ENCODE measurements at regions not wholly inside any gene's neighbourhood (a gene's known extent, or its start where the extent isn't known, plus 50 kb on each side); places are given as distances from the start of the nearest gene placed in this dataset.

DNA sequence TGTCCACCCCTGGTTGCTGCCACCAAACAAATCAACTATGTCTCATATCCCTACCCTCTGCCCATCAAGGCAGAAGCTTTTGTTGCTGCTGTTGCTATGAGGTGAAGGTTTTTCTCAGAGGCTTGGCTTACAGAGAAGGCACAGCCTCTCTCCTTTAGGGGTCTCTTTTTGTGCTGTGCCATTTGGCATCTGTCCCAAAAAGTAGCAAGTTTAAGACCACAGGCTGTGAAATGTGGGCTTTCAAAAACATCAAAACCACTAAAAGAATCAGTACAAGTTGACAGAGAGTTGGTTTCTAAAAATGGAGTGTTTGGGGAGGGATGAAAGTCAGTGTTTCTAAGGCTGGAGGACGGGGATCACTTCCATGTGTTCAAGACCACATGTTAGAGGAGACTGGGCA lies 634.9 kb downstream of the BCOR start:
- DNase-seq (ENCODE audit: low spot score): no peak

DNA sequence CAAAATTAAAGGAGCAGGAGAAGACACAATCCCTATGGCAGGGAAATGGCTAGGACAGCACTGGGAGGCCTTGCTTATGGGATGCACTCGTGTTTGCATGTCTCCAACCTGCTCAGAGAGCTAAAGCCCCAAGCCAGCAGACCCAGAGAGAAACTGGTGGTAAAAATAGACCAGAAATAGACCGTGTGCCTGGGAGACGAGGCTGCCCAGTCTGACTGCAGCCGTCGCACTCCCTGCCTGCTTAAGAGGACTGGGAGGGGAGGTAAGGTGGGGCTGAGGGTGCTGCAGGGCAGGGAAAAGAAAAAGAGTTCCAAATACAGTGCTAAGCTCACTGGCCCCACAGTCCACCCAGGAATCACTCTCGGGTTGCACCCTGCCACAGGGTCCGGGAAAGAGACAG lies 633.5 kb downstream of the BCOR start:
- no peak for DNase-seq (ENCODE audit: low spot score)

DNA sequence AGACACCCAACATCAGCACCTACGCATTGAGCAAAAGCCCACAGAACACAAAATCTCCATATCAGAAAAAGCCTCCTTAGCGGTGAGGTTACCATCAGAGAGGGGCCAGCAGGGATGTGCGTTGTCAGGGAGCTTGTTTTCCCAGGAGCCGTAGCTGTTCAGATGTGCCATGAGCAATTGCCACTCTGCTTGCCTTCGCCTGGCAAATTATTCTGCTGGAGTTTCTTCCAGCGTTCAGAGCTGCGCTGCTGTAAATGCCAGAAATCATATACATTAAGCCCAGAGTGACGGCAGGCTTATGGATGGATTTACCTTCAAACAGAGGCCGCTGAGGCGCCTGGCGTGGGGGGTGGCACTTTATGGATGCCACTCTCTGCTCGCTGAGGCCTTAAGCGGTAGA lies 632.3 kb downstream of the BCOR start:
- DNase-seq (ENCODE audit: low spot score): no peak

DNA sequence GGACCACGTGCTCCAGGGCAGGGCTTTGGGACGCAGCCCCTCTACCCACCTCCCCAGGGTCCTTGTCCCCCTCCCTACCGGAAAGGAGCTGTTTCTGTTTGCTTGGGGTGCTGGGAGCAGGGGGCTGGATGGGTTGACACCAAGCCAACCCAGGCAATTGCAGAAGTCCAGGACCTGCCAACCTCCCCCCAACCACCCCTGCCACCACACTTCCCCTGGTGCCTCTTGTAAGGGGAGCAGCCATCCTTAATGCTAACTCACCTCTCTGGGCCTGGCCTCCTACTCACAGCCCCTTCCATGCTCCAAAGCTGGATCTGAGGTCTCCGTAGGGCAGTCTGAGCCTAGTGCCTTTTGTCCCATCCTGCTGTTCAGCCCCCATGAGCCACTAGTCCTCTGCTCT lies 631.9 kb downstream of the BCOR start:
- no peak for DNase-seq (ENCODE audit: low spot score)

DNA sequence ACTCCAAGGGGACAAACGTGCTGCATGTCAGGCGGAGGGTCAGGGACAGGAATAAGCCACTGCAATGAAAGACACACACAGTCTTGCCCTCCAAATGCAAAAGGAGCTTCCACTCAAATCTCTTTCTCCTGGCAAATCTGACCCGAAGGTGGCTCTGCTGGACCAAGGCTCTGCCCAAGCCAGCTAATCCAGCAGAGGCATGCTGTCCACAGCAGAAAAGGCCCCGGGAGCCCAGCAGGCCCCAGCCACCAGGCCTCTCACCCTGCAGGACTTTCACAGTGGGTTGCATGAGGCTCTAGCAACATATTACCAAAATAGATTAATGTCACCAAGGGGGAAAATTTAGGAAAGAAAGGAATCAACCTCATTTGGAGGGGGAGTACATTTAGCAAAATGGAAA lies 628.6 kb downstream of the BCOR start:
- DNase-seq (ENCODE audit: low spot score): no peak

DNA sequence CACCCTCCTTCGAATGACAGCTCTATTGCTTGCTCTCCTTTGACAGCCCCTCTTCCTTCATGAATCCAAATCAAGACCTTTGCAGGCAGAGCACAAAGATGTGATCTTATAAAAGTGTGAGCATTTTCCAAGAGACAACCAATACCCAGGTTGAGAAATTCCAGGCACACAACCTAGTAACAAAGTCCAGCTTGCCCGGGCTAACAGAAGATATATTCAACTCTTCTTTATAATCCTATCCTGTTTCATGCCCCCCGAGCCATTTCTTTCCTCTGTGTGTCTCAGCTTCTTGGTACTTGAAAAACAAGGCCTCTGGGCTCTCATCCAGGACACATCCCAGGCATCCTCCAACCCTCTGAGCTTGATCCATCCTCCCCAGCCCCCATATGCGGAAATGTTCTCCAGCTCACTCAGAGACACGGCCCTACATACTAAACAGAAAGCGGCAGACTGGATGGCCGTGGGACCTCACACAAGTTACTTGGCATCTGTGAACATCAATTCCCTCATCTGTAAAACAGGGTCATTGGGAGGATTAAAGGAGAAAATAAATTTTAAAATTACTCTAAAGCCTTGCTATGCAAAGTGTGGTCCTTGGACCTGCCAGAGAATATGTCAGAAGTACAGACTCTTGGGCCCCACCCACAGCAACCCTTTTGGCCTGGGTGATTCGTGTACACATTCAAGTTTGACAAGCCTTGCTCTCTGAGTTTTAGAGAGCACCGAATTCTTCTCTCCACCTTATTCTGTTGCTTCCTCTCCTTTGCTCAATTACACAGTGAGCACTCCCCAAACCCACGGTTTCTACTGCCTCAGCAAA lies 627.0 kb downstream of the BCOR start:
- DNase-seq (ENCODE audit: low spot score): no peak

DNA sequence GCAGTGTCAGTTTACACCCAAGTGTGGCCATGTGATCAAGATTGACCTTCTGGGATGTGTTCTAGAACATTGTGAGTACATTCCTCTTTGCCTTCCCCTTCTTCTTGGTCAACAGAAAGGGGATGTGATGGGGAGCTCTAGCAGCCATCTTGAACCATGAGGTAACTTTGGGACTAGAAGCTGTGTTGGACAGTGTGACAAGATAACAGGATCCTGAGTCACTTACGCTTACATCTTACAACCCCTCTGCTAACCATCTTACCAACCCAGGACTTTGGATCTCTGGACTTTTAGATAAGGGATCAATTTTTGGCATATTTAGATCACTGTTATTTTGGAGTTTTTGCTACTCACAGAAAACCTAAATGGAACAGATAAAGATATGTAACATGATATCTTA lies 625.6 kb downstream of the BCOR start:
- no peak for DNase-seq (ENCODE audit: low spot score)

DNA sequence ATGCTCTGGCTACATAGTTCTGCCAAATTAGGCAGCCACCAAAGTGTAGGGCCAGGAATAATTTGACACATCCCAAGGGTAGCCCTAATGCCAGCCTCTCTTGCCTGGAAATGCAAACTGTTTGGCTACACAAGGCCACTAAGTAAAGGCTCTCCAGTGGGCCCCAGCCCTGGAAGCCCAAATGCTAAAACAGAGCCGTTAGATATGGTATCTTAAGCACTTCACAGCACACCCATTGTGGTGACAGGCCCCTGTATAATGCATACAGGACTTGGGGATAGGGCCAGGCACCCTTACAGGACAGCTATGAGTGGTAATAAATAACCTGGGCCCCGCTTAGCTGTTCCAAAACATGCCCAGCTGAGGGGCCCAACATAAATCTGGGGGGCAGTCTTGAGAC lies 623.9 kb downstream of the BCOR start:
- DNase-seq (ENCODE audit: low spot score): no peak

DNA sequence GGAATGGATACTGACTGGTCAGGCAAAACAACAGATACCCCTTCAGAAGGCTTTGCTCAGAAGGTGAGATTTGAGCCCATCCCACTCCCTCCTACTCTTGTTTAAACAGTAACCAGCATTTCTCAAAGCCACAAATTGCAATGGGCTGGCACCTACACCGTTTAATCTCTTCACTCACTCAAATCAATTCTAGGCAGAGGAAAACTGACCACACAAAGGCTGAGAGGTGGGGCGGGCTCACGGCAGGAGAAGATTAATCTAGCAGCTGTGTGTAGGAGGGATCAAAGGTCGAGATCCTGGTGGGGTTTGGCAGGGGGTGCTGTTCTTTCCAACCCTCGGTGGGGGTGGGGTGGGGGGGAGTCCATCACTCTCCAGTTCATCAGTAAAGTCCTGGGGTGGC lies 622.4 kb downstream of the BCOR start:
- no peak for DNase-seq (ENCODE audit: low spot score)

DNA sequence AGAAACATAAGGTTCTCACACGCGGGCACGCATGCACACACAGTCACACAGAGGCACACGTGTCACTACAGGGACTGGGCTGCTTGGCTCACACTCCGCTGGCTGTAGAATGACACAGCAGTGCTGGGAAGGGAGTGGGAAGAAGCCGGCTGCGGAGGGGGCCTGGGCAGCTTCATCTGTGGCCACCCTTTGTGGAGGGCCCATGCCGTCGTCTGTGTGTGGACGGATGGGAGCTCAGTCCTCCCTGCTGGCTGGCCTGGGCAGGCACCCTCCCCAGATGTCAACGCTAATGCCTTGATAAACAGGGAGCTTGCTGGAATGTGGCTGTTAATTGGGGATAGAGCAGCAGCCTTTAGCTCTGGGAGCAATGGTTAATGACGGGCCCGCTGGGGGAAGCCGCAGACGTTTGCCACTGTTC lies 621.1 kb downstream of the BCOR start:
- peak; percentile 45 for DNase-seq (ENCODE audit: low spot score)

DNA sequence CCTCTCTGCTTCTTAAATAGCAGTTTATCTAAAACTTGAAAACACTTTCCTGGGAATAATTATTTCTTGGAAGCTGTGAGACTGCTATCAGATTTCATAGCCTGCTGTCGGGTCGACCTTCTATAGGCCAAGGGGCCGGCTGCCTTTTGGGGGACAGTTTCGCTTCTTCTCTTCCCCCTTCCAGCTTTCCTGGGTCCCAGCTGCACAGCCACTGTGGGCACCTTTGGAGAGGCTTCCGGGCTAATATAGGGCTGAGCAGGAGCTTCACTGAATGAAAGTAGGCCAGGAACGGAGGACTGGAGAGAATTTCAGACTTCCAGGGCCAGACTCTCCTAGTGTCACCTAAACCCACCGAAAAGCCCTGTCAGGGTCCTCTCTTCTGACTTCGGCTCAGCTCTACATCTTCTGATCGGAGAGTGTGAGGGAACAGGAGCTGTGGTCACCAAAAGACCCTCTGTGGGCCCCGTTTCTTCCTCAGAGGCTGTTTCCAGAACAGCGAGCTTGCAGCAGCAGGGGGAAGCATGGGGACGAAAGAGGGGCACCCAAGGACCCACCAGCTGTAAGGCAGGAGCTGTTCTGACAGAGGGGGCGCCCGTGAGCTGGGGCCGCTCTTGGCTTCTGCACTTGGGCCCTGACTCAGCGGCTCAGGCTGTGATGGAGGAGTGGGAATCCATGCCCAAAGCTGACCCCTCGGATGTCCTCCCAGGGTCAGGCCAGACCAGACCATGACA lies 620.6 kb downstream of the BCOR start:
- no peak for DNase-seq (ENCODE audit: low spot score)

DNA sequence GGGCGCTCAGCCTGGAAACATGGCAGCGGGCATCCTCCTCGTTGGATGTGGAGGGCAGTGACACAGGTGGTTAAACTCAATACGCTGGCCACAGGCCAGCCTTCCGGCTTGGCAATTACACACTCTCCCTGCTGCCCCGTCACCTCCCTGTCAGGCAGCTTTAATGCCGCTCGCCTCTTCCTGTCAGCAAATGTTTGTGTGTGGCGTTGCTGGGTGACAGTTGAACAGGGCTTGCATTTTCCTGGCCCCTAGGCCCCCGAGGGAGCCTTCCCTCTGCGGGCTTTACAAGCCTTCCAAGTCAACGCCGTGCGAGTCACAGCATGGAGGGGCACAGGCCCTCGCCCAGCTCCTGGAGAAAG lies 620.0 kb downstream of the BCOR start:
- no peak for DNase-seq (ENCODE audit: low spot score)

DNA sequence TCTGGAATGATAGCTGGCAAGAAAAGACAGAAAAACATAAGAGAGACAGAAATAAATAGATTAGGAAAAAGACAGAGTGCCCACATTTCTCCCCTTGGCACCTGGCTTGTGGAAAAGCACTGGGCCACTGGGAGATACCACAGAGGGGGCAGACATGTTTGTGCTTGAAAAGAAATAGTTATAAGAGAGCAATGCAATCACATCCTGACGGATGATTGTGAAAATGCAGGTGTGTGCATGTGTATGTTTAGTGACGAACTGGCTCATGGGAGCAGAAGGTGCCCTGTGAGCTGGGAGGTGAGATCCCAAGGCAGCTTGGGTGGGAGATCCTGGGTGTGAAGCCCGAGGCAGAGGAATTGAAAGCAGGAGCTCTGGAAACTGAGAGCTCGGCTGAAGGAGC lies 617.9 kb downstream of the BCOR start:
- no peak for DNase-seq (ENCODE audit: low spot score)

DNA sequence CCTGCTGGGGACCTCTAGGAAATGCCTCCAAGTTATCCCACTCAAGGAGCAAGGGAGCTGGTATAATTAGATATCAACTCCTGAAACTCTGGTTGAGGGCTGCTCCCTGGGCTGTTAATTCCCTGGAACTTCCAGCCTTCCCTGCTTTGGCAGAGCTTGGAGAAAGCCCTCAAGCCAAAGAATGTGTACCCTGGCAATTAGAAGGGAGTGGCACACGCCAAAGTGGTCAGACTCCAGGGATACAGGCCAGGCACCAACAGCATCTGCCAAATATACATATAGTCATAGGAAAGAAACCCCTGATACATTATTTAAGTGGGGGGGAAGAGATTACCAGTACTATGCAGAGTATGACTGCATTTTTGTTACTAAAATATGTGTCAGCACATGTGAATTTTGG lies 616.8 kb downstream of the BCOR start:
- no peak for DNase-seq (ENCODE audit: low spot score)

DNA sequence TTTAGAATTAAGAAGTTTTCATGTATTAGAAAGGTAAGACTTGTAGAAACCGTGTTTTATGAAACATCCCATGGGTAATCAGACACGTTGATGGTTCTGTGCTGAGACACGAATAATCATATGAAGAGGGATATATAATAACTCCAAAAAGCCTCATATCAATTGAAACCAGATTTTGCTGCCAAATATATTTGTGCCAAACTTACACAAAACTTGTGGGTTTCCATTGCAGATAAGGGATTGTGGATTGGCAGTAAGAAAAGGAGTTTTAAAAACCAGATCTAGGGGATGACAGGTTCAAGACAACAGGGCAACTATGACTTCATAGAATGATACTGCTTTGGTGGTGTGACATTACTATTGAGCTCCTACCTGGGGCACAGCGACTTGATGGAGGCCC lies 616.1 kb downstream of the BCOR start:
- no peak for DNase-seq (ENCODE audit: low spot score)

DNA sequence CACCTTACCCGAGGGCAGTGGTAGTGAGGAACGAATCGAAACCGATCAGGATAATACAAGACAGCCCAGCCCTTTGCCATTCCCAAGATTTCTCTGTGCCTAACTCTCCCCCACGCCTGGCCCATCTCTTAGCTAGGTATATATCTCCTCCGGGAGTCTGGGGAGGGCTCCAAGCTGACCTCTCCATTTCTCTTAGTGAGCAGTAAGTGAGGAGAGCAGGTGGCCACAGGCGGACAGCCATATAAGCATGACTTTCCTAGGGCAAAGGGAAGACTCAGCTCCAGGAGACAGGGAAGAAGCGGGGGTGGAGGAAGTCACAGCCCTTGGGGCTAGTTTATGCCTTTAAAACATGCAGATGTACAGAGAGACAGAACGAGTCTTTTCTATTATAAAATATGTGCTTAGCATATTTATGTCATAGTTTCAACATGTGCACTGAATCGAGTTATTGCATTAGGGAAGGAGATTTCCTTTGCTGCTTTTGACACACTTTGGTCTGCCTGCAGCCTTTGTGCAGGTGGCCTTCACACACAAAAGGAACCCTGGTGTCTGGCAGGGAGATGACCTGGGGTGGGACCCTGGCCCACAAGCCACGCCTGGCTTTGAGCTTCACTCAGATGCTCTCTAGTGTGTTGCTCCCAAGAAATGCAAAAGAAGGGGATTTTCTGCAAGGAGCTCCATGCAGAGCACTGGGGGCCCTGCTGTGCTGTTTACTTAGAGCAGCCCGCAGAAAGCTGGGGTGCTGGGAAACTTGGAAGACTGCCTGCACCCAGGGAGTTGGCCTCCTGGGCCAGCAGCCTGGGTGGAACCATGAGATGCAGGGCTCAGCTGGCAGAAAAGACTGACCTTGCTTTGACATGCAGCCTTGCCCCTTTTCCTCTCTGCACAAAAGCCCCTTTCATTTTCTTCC lies 613.3 kb downstream of the BCOR start:
- no peak for DNase-seq (ENCODE audit: low spot score)

DNA sequence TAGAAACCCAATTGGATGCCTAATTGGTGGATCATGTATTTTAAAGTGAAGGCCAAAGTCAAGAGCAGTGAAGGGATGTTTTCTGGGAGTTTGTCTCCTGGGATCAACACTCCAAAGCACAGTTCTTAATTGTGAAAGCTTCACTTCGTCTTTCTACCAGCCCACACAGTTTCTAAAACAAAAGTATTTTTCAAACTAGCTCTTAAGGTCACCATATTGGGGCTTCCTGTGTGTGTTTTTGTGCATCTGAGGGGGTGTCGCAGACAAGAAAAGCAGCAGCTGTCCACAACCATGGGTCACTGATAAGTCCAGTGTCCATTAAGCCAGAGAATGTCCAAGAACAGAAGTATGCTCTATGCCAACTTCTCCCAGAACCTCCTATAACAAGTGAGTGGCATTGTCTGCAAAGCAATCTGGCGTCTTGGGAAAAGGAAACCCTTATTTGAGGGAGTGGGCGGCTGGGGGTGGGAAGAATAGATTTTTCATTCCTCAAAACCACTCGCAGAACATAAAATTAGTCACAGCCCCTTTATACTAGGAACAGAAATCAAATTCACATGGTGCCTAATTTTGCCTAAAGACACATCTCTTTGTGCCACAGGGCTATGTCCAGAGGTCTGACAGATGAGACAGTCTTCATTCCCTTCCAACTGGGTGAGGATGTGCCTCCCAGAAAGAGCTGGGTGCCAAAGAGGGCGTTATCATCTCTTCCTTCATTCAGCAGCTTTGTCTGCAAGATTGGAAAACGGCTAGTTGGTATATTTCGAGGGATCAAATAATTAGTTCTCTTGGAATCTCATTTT lies 610.4 kb downstream of the BCOR start:
- no peak for DNase-seq (ENCODE audit: low spot score)

DNA sequence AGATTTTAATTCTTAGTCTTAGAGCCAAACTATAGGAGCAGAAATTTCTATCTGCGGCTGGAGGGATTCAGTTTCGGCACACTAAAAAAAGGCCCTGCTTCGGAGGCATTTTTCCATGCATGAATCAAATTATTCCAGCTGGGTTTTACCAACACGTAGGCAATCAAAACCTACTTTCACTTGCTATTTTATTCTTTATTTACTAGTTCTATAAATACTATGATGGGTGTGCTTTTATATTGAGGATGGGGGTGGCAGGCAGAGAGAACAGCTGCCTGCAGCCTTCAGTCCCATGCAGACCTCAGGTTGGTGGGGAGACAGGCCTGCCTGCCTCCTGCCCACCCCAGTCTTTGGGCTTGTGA lies 609.8 kb downstream of the BCOR start:
- DNase-seq (ENCODE audit: low spot score): no peak

DNA sequence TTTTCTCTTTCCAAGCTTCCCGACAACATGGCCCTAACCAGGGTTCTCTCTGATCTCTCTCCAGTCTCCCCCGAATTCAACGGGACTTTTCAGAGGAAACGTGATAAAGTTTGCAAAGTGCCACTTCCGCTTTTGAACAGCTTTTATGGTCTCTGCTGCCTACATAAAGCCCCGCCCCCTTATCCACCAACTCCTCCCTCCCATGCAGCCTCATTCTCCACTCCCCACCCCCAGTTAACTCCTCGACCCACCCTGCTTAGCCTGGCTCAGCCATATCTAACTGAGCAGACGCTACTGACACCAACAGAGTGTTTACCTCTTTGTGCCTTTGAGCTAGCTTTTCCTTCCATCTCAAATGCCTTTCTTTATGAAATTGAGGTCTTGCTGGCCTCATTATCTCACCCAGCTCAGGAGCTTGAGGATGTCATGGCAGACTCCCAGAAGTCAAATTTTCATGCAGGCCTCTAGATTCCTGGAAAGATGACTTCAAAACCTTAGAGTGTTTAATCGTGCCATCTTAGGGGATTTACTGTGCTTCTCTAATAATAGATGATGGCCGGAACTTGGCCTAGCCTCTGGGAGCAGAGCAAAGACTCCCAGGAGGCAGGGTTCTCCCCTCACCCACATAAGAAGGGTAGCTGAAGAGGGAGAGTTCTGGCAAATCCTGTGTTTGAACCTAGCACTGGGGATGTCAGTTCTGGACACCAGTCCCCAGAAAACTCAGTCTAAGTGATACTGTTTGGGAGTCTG lies 606.0 kb downstream of the BCOR start:
- DNase-seq (ENCODE audit: low spot score): no peak

DNA sequence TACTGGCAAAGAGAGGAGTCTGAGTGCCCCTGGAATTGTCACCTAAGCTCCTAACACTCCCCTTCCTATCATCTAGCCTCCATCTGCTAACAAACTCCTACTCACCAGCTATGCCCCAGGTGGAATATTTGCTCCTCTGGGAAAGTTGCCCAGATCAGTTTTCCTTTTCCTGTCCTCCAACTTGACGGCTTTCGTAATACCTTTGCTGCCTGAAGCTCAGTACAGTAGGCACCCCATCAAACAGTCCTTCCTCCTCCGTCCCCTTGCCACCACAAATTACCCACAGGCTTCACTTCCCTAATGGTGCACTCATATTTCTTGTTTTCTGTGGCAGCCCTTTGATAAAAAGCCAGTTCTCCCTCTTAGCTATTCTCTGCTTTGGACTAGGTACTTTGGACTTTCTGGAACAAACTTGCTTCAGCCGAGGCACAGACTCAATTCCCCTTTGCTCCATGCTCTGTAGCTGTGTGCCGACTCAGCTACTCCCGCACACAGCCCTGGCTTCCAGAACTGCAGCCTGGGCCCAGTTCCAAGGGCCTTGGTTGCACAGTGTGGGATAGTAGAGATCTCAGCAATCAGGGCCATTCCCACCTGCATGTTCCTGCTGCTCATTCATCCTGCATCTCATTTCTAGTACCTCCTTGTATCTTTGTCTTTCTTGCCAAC lies 605.1 kb downstream of the BCOR start:
- no peak for DNase-seq (ENCODE audit: low spot score)
